ENCODE measurements at regions not wholly inside any gene's neighbourhood (a gene's known extent, or its start where the extent isn't known, plus 50 kb on each side); places are given as distances from the start of the nearest gene placed in this dataset.

GRCh38 chr10:118118716-118119115 lies 72.0 kb upstream of the RAB11FIP2 start:
- Histone ChIP-seq H3K27me3 (replicated peaks; ENCODE audit: insufficient read depth) (no peaks in the 10 kb centered on the region), H3K36me3 (no peaks in the 10 kb centered on the region), H3K9me3 (no peaks in the 10 kb centered on the region), H3K4me3 (no peak overlapping the region), H3K4me1 (replicated peaks) (peaks cover 3% of the 10 kb centered on the region), H3K27ac (no peak overlapping the region)
- no peak for TF ChIP-seq CTCF (IDR thresholded peaks at IDR 0.05)
- TF ChIP-seq POLR2AphosphoS5 (IDR thresholded peaks at IDR 0.05): no peak
- TF ChIP-seq POLR2A (IDR thresholded peaks at IDR 0.05): no peak
- no peak for DNase-seq (ENCODE audit: low spot score)
- intact Hi-C loops (cut with DNase I): loop anchor here (5.0 kb wide), 1 partner anchor 71 kb away; the partner anchor contains the start of gene RAB11FIP2

- Histone ChIP-seq H3K36me3 (no peaks in the 10 kb centered on the region), H3K4me1 (replicated peaks) (peaks cover 3% of the 10 kb centered on the region), H3K4me3 (no peak overlapping the region), H3K9me3 (no peaks in the 10 kb centered on the region), H3K27ac (no peak overlapping the region), H3K27me3 (replicated peaks; ENCODE audit: insufficient read depth) (no peaks in the 10 kb centered on the region)
- TF ChIP-seq POLR2A (IDR thresholded peaks at IDR 0.05) (no peak), POLR2AphosphoS5 (IDR thresholded peaks at IDR 0.05) (peak; percentile 24), CTCF (IDR thresholded peaks at IDR 0.05) (no peak)
- 16% methylated on average over 10 of the region's 10 CpGs for WGBS
- DNase-seq (ENCODE audit: low spot score): peak; percentile 41
- intact Hi-C loops (cut with DNase I): loop anchor here (5.0 kb wide), 1 partner anchor 70 kb away; the partner anchor contains the start of gene RAB11FIP2
These were observed 70.1 kb upstream of the RAB11FIP2 start for GRCh38 chr10:118116715-118117449.

- H3K27me3 ChIP-seq (replicated peaks; ENCODE audit: insufficient read depth): no peaks in the 10 kb centered on the region
- H3K9me3 ChIP-seq: no peaks in the 10 kb centered on the region
- H3K27ac ChIP-seq: no peak overlapping the region
- 13% methylated on average over 6 of the region's 6 CpGs for WGBS
- TF ChIP-seq CTCF (IDR thresholded peaks at IDR 0.05) (no peak), POLR2A (IDR thresholded peaks at IDR 0.05) (no peak), POLR2AphosphoS5 (IDR thresholded peaks at IDR 0.05) (no peak)
- H3K4me1 ChIP-seq (replicated peaks): peaks cover 3% of the 10 kb centered on the region
- intact Hi-C loops (cut with DNase I): loop anchor here (5.0 kb wide), 1 partner anchor 69 kb away; the partner anchor contains the start of gene RAB11FIP2
- H3K4me3 ChIP-seq: no peak overlapping the region
- H3K36me3 ChIP-seq: no peaks in the 10 kb centered on the region
- DNase-seq (ENCODE audit: low spot score): no peak
These were observed 69.6 kb upstream of the RAB11FIP2 start for GRCh38 chr10:118116362-118116714.

- 76% methylated on average over 8 of the region's 8 CpGs for whole genome bisulfite sequencing
- Histone ChIP-seq H3K4me1 (replicated peaks) (peaks cover 3% of the 10 kb centered on the region), H3K9me3 (no peaks in the 10 kb centered on the region), H3K27me3 (replicated peaks; ENCODE audit: insufficient read depth) (no peaks in the 10 kb centered on the region), H3K36me3 (no peaks in the 10 kb centered on the region), H3K27ac (no peak overlapping the region), H3K4me3 (no peak overlapping the region)
- TF ChIP-seq CTCF (IDR thresholded peaks at IDR 0.05) (no peak), POLR2AphosphoS5 (IDR thresholded peaks at IDR 0.05) (no peak), POLR2A (IDR thresholded peaks at IDR 0.05) (no peak)
- DNase-seq (ENCODE audit: low spot score): no peak
- intact Hi-C loops (cut with DNase I): loop anchor here (5.0 kb wide), 1 partner anchor 68 kb away; the partner anchor contains the start of gene RAB11FIP2
These were observed 69.0 kb upstream of the RAB11FIP2 start for GRCh38 chr10:118115701-118116100.

GRCh38 chr10:118114992-118115391 lies 68.3 kb upstream of the RAB11FIP2 start:
- Histone ChIP-seq H3K4me3 (no peak overlapping the region), H3K9me3 (no peaks in the 10 kb centered on the region), H3K4me1 (replicated peaks) (peaks cover 3% of the 10 kb centered on the region), H3K36me3 (no peaks in the 10 kb centered on the region), H3K27me3 (replicated peaks; ENCODE audit: insufficient read depth) (no peaks in the 10 kb centered on the region), H3K27ac (no peak overlapping the region)
- intact Hi-C loops (cut with DNase I): loop anchor here (5.0 kb wide), 1 partner anchor 68 kb away; the partner anchor contains the start of gene RAB11FIP2
- WGBS: 30% methylated on average over 1 of the region's 1 CpG
- no peak for DNase-seq (ENCODE audit: low spot score)
- TF ChIP-seq CTCF (IDR thresholded peaks at IDR 0.05) (no peak), POLR2AphosphoS5 (IDR thresholded peaks at IDR 0.05) (no peak), POLR2A (IDR thresholded peaks at IDR 0.05) (no peak)

All from prostate gland (tissue), 2 donors.